Neural progenitor cell (in vitro differentiated cells): ENCODE measurements at regions not wholly inside any gene's neighbourhood (a gene's known extent, or its start where the extent isn't known, plus 50 kb on each side); places are given as distances from the start of the nearest gene placed in this dataset.

Experiments
- EZH2phosphoT487 ChIP-seq: fragments of 200-600 bp; sonication (generic); IDR thresholded peaks from 2 replicates; pipeline ENCODE4 v1.6.1; 2017; ENCODE audit warnings: antibody characterized with exemption
- TF ChIP-seq, protein P1 (sequence below): fragments of 200-600 bp; sonication (generic); IDR thresholded peaks from 2 replicates; pipeline ENCODE4 v1.5.1; 2017; ENCODE audit warnings: antibody characterized with exemption, mild to moderate bottlenecking

DNA sequence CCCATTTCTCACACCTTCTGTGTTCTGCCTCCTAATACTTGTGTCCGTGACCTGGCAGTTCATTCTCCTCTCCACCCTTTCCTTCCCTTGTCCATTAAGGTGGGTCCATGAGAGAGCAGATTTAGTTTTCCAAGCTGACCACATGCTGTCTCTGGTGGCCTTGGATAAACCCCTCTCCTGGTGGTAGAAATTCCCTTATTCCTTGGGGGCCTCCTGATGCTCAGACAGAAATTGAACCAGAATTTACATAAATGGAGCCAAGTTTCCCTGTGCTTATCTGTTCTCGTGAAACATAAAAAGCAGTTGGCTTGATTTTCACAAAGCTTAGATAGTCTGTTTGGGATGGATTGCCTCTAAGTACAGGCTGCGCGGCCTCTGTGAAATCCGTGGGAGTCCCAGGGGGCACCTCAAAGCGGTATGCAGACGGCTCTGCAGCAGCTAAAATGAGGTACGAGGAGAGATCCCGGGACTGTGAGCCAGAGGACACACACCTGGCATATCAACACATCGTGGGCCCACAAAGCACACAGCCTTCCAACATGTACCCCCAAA is 101.0 kb upstream of the NMNAT3 start:
- TF ChIP-seq, protein P1, sequence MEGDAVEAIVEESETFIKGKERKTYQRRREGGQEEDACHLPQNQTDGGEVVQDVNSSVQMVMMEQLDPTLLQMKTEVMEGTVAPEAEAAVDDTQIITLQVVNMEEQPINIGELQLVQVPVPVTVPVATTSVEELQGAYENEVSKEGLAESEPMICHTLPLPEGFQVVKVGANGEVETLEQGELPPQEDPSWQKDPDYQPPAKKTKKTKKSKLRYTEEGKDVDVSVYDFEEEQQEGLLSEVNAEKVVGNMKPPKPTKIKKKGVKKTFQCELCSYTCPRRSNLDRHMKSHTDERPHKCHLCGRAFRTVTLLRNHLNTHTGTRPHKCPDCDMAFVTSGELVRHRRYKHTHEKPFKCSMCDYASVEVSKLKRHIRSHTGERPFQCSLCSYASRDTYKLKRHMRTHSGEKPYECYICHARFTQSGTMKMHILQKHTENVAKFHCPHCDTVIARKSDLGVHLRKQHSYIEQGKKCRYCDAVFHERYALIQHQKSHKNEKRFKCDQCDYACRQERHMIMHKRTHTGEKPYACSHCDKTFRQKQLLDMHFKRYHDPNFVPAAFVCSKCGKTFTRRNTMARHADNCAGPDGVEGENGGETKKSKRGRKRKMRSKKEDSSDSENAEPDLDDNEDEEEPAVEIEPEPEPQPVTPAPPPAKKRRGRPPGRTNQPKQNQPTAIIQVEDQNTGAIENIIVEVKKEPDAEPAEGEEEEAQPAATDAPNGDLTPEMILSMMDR, result no peak
- no peak for TF ChIP-seq EZH2phosphoT487
